Liver (tissue), 3 donors: ENCODE measurements at regions not wholly inside any gene's neighbourhood (a gene's known extent, or its start where the extent isn't known, plus 50 kb on each side); places are given as distances from the start of the nearest gene placed in this dataset.

Experiments used
- JUND ChIP-seq, 2 donors: IDR thresholded peaks; 2 replicates each; pipeline ENCODE4 v1.6.1; 2016; ENCODE audit warnings: antibody characterized with exemption in 2 of 2
- MAX ChIP-seq: IDR thresholded peaks from 2 replicates; pipeline ENCODE4 v1.6.1; 2016; ENCODE audit warnings: antibody characterized with exemption
- RAD21 ChIP-seq, 2 donors: IDR thresholded peaks; 2 replicates each; pipeline ENCODE4 v1.6.1; 2016; ENCODE audit warnings: antibody characterized with exemption in 2 of 2, mild to moderate bottlenecking in 2 of 2
- TAF1 ChIP-seq: conservative IDR thresholded peaks from 2 replicates; pipeline ENCODE4 v1.6.1; 2016; ENCODE audit warnings: antibody characterized with exemption, mild to moderate bottlenecking
- ZBTB33 ChIP-seq: IDR thresholded peaks from 2 replicates; pipeline ENCODE4 v1.6.1; 2016; ENCODE audit warnings: antibody characterized with exemption
- TF ChIP-seq, protein P1 (sequence below): fragments of 150-350 bp; IDR thresholded peaks from 2 replicates; pipeline ENCODE4 v1.5.1; 2017; ENCODE audit warnings: improper control_type of control experiment, low read depth, low read length; ENCODE audit not compliant: missing input control
- TF ChIP-seq, protein P2 (sequence below): IDR thresholded peaks from 2 replicates; pipeline ENCODE4 v1.6.1; 2016; ENCODE audit warnings: antibody characterized with exemption
- donor health status: healthy.
- donor health status: healthy.

GRCh38 chr6:149229096-149229495 is 88.4 kb upstream of the TAB2 start:
- no peak for TF ChIP-seq JUND (IDR thresholded peaks at IDR 0.05)
- TF ChIP-seq, protein P1, sequence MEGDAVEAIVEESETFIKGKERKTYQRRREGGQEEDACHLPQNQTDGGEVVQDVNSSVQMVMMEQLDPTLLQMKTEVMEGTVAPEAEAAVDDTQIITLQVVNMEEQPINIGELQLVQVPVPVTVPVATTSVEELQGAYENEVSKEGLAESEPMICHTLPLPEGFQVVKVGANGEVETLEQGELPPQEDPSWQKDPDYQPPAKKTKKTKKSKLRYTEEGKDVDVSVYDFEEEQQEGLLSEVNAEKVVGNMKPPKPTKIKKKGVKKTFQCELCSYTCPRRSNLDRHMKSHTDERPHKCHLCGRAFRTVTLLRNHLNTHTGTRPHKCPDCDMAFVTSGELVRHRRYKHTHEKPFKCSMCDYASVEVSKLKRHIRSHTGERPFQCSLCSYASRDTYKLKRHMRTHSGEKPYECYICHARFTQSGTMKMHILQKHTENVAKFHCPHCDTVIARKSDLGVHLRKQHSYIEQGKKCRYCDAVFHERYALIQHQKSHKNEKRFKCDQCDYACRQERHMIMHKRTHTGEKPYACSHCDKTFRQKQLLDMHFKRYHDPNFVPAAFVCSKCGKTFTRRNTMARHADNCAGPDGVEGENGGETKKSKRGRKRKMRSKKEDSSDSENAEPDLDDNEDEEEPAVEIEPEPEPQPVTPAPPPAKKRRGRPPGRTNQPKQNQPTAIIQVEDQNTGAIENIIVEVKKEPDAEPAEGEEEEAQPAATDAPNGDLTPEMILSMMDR: no peak
- no peak for TF ChIP-seq MAX
- no peak for TF ChIP-seq ZBTB33
- TF ChIP-seq, protein P2, sequence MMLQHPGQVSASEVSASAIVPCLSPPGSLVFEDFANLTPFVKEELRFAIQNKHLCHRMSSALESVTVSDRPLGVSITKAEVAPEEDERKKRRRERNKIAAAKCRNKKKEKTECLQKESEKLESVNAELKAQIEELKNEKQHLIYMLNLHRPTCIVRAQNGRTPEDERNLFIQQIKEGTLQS: no peak
- TF ChIP-seq TAF1: no peak
- no peak for TF ChIP-seq RAD21 (IDR thresholded peaks at IDR 0.05)
